HG02571 (cell line): ENCODE measurements at regions not wholly inside any gene's neighbourhood (a gene's known extent, or its start where the extent isn't known, plus 50 kb on each side); places are given as distances from the start of the nearest gene placed in this dataset.

ENCODE experiments used
- ATAC-seq: cut with Tn5 transposase; IDR thresholded peaks from one replicate; pipeline ENCODE4 v1.9.1; 2021; ENCODE audit warnings: mild to moderate bottlenecking, moderate library complexity; ENCODE audit not compliant: unreplicated experiment

DNA sequence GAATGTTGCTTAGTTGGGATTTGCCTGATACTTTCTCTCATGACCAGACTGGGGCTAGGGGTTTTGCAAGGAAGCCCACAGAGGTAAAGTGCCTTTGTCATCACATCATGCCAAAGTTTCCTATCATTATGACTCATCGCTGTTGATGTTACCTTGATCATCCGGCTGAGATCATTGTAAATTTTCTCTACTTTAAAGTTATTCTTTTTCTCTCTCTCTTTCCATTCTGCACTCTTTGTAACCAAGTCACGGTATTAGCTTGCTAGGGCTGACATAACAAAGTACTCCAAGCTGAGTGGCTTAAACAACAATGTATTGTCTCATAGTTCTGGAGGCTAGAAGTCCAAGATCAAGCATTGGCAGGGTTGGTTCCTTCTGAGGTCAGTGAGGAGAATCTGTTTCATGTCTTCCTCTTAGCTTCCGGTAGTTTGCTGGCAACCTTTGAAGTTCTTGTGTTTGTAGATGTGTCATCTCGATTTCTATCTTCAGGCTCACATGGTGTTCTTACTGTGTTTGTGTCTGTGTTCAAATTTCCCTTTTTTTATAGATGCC is 113.0 kb downstream of the DTHD1 start:
- ATAC-seq: no peak

DNA sequence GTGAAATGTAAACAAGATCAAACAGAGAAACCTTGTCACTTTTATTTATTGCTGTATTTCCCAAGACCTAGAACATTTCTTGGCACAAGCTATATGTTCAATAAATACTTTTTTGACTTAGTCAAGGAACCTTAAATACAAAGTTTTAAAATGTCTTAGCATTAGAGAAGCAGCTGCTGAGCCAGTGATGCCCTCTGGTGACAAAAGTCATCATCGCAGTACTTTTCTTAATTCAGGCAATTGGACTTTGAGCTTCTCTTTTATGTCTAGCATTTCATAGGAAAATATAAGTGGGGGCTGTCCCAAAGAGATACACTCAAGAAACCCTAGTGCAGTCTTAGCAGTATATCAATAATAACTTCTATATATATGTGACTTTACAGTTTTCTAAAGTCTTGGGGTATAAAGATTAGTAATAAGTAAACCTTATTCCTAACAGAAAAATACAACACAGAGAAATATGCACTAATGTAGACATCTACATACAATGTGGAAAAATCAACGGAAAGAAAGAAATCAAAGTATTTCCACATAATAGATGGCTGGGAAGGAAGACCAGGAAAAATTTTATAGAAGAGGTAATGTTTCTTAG is 118.4 kb downstream of the DTHD1 start:
- ATAC-seq: peak; percentile 54

DNA sequence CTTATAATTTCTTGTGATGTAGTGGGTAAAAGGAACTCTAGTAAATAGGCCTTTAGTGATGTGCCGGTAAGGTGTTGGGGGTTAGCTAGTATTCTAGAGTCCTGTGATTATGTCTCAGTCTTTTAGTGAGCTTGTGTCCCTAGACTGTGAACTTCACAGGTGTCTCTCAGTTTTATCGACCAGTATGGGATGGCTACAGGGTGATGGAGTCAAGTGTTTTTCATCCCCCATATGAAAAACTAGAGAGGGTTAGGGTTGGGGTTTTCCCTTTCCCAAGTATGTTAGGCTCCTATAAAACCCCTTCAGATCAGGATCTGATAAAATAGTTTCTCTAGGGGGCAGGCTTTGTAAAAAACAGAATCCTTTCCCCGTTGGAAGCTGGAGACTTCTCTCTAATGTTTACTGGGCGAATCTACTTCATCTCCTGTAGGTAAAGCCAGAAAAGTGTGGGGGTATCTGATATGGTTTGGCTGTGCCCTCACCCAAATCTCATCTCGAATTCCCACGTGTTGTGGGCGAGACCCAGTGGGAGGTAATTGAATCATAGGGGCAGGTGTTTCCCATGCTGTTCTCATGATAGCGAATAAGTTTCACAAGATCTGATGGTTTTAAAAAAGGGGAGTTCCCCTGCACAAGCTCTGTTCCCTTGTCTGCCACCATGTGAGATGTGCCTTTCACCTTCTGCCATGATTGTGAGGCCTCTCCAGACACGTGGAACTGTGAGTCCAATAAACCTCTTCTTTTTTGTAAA is 120.8 kb downstream of the DTHD1 start:
- ATAC-seq: no peak

DNA sequence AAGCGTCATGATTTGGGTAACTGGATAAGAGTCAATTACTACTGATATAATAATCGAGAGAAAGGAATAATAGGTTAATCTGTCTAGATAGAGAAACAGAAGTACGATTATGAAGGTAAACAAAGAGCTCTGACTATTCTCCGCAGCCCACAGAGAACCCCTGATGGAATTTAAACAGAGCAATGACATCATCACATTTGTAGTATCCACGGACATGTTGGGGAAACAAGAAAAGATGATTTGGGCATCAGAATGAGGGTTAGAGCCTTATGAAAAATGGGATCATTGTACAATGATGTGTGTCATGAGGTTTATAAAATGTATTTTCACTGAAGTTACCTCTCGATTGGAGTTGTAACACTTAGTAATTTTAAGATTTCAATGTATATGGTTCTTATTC is 129.9 kb downstream of the DTHD1 start:
- ATAC-seq: no peak

DNA sequence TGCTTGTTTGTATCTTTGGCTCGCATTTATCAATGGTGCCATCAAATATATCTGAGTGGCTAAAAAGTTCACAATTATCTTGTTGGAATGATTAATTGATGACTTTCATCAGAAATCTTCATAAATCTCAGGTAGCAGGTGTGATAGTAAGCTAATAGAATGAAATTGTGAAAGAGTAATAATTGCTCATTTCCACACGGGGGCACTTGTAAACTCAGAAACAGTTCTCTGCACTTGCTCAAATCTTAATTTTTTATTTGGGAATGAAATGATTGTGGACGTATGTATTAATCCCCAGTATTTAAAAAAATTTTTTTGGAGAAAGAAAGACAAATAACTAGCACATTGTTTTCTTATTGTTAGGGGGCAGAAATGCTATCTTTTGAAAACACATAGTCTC is 132.8 kb downstream of the DTHD1 start:
- no peak for ATAC-seq

DNA sequence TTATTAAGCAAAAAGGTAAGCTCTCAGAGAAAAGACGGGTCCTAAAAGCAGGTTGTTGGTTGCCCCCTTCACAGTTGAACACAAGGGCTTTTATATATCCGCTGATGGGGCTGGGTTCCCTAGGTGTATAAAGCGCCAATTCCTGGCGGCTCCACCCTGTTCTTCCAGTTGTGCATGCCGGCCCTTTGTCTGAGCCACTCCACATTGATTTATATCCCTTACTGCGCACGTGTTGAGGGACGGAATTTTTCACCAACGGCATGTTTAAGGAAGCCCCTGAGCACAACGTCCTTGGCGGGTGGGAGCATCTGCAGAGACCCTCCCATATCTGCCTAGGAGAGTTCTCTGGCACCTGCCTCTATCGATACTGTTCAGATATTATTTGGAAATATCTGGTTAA is 135.7 kb downstream of the DTHD1 start:
- ATAC-seq: no peak

DNA sequence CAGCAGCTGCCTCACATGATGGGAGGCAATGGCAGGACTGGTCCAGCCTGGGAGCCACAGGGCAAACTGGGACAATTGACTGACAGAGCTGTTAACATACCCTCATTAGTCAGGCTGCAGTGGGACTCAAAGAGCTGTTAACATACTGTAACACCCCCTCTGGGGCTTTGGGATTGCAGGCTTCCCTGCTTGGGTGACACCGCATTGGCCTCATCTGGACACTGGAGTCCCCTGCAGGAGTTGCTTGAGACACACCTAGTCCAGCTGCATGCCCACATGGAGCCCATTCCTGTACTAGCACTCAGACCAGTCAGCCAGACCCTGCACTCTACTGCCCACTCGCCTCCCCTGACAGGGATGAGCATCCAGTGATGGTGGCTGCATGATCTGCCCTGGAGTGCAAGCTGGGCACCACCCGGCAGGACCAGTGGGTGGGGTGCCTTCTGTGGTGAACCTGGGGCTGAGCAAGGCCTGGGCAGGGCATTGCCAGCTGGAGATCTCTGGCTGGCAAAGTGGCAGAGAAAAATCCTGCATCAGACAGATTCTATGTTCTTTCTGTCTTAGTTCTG is 138.8 kb downstream of the DTHD1 start:
- no peak for ATAC-seq

DNA sequence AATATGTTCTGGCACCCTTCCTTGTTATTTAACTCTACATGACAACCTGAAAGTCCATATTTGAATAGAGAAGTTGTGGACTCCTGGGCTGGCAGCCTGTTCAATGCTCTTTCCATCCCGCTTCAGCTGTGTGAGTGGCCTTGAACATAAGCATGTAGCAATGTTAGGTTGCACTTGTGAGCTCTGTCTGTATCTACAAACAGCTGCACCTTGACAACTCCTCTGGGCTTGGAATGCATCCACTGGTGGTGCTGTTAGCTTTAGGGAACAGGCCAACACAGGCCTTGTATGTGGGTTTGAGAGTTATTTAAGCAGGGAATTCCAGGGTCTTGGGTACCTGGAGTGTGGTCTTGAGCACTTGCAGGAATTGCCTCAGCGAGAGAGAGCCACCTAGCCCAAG is 141.2 kb downstream of the DTHD1 start:
- ATAC-seq: no peak

DNA sequence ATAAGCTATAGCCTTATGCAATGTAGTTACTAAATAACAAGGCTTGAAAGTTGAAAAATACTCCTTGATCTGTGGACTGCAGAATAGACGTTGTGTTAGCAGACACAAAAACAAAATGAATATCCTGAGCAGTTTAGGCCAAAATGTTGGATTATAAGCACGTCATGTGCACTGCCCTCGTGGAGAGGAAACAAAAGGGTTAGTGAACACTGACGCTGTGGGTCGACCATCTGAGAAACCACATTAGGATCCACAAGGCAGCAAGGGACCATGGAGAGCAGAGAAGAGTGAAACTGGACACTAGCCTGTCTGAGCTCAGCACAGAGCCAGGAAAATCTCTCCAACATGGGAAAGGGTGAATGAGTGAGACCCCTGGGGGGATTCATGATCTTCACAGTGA is 145.3 kb downstream of the DTHD1 start:
- no peak for ATAC-seq

DNA sequence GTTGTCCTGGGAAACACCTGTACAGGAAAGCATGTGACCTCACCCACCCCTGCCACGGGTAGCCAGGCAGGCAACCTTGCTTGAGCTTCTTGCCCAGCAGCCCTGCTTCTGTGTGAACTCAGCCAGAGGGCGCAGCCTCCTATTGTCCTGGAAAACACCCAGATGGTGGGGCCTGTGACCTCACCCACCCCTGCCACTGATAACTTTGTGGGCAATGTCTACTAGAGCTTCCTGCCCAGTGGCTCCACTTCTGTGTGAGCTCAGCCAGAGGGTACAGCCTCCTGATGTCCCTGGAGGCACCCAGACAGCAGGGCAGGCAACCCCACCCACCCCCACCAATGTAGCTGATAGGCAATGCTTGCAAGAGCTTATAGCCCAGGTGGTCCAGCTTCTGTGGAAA is 146.3 kb downstream of the DTHD1 start:
- no peak for ATAC-seq

DNA sequence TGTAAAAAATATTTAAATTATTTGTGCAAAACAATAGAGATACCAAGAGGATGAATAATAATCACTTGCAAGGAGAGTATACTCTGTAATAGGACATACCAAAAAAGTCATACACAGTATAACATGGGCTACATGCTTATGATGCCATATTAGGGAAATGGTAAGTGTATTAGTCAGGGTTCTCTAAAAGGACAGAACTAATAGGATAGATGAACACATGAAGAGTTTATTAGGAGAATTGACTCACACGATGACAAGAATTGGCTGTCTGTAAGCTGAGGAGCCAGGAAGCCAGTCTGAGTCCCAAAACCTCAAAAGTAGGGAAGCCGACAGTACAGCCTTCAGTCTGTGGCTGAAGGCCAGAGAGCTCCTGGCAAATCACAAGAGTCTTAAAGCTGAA is 151.2 kb downstream of the DTHD1 start:
- ATAC-seq: no peak

DNA sequence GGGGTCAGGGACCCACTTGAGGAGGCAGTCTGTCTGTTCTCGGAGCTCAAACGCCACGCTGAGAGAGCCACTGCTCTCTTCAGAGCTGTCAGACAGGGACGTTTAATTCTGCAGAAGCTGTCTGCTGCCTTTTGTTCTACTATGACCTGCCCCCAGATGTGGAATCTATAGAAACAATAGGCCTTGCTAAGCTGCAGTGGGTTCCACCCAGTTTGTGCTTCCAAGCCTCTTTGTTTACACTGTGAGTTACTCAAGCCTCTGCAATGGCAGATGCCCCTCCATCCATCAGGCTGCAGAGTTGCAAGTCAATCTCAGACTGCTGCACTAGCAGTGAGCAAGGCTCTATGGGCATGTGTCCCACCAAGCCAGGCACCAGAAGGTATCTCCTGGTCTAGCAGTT is 158.1 kb downstream of the DTHD1 start:
- no peak for ATAC-seq

DNA sequence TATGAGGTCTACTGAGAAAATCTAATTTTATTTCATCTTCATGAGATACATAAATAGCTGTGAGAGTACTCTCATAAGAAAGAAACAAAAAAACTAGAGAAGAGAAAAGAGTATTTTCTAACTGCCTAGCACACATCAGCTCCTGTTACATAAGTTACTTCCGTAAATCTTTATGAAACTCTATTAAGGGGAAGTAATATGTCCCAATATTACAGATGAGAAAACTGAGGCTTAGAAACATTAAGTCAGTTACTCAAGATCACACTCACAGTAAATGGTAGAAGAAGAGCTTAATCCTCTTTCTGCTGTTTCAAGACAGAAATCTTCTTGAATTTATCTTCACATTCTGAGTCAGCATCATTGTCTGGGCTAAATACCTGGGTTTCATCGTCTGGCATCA is 164.1 kb downstream of the DTHD1 start:
- ATAC-seq: no peak

DNA sequence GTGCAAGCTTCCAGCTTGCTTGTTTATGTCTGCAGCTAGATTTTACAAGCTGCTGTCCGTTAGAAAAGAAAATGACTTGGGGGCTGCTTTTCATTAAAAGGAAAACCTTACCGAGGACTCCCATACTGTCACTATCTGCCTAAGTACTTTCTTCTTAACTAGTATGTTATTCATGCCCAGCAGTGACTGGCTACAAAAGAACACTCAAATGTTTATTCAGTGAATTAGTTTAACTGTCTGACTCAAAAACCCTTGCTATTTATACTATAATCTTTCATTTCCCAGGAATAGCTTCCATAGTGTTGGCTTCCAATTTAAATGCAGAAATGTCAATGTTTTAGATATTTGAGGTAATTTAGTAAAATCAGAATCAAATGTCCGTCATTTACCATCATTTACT is 164.9 kb downstream of the DTHD1 start:
- no peak for ATAC-seq

DNA sequence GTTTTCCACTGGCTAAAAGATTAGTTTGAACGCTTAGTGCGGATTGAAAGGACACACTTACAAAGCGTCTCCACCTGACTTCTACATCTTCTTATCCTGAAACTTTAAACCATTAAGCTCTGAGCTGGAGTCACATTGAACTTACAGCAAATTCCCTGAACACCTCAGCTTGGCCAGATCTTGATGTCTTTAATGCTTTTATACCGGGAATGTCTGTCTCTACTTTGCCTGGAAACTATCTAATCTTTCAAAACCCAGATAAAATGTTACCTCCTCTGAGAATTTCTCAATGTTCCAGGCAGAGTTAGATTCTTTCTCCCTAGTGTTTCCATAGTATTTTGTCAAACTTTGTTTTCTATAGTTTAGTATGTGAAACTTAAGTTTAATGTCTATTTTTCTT is 179.9 kb downstream of the DTHD1 start:
- ATAC-seq: no peak

DNA sequence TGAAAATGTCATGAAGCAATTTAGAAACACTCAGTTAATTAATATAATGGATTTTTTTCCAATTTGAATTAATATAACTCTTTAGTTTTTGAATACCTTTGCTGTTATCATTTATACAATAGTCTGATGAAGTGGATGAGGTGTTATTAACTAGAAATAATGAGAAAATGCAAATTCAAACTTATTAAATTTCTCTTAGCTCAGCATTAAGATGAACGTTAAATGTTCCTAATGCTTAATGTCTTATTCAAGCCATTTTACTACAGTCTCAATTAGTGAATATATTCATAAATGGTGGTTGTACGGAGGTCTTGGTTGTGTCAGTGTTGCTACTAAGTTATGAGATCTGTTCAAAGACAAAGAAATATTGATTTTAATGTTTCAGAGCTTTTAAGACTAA is 186.3 kb downstream of the DTHD1 start:
- no peak for ATAC-seq

DNA sequence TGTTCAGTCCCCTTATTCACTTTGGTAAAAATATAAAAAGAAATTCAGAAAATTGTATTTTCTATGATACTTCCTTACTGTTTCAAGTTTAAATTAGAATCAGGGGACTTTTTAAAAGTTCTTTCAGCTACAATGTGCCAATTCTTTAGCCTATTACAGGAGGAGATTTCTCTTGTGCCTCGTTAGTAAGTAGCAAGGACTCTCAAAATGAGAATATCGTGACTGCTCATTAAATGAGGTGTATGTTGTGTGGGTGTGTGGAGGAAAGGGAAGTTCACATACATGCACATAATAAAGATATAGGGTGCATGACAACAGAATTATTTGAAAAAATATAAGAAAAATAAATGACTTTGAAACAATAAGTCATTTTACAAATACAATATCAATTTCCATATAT is 190.5 kb downstream of the DTHD1 start:
- ATAC-seq: no peak

DNA sequence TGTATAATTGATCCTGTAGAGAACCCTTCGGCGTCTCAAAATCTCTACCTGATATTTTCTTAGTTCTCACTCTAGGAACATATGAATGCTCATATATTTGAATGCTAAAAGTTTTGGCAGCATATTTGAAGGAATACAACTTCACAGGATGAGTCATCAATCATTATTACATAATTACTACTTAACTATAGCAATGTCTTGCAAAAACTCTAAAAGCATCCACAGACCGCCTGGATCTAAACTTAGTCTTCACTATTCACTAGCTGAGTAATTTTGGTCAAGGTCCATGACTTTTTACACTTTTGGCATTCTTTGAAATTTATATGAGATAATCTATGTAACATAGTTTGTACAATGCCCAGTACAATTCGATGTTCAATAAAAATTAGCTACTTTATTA is 194.7 kb downstream of the DTHD1 start:
- no peak for ATAC-seq

DNA sequence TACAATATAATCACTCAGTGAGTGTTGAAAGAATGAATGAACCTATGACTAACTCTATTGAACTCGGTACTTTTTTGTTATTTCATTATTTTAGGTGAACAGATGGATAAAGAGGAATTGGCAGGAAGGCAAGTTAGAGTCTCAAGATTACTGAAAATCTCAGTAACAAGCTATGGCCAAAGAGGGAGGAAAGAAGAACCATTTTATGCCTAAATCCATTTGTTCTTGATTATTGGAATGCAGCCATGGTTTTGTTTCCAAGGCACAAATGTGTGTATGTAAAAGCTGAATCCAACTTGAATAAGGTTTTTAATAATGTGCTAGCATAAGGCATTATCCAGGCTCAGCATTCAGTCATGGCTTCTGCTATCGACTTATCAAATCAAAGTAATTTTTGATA is 196.4 kb downstream of the DTHD1 start:
- ATAC-seq: no peak

DNA sequence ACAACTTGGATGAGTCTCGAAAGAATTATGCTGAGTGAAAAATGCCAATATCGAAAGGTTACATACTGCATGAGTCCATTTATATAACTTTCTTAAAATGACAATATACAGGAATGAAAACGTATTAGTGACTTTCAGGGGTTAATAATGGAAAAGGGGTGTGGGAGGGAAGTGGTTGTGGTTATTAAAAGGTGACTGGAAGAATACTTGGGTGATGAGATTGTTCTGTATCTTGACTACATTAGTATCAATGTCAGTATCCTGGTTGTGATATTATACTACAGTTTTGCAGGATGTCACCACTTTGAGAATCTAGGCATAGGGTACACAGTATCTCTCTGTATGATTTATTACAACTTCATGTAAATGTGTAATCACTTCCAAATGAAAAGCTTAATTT is 204.5 kb downstream of the DTHD1 start:
- ATAC-seq: no peak

DNA sequence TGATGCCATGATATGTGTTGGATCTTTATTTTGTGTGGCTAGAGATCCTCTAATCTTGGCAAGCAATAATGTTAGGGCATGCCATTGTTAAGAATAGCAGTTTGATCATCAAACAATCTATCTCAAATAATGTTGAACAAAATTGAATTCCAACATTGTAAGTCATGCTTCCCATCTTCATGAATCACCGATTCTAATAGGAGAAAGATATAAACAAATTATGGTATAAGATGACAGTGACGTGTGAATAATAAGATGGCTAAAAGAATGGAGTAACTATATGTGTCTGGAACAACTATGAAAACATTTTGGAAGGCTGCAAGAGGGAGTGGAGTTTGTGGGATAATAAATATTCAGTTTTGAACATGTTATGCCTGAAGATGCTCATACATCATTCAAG is 208.4 kb downstream of the DTHD1 start:
- no peak for ATAC-seq

DNA sequence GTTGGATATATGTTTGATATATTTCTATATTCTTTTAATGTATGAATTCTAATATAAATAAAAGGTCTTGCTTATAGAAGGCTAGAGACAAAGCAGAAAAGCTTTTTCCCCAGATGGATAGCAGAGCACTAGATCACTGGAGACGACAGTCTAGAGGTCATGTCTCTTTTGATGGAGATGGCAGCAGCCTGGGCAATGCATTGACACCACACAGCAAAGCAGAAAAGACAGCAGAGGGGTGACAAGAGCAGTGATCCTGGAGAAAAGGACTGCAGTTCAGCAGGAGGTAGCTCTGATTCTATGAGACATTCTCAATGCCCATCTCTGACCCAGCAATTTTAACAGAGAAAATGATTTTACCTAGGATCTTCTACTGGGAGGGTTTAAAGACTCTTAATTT is 210.6 kb downstream of the DTHD1 start:
- ATAC-seq: no peak
